GM19395 (cell line): ENCODE measurements at regions not wholly inside any gene's neighbourhood (a gene's known extent, or its start where the extent isn't known, plus 50 kb on each side); places are given as distances from the start of the nearest gene placed in this dataset.
"Not testable (repeated sequence)": the region's sequence is repeated elsewhere in the genome, so short reads cannot be mapped to it uniquely, and the experiment has no call there.

Experiments
- ATAC-seq: cut with Tn5 transposase; IDR thresholded peaks from one replicate; pipeline ENCODE4 v1.9.1; 2021; ENCODE audit warnings: mild to moderate bottlenecking, moderate library complexity; ENCODE audit not compliant: unreplicated experiment

DNA sequence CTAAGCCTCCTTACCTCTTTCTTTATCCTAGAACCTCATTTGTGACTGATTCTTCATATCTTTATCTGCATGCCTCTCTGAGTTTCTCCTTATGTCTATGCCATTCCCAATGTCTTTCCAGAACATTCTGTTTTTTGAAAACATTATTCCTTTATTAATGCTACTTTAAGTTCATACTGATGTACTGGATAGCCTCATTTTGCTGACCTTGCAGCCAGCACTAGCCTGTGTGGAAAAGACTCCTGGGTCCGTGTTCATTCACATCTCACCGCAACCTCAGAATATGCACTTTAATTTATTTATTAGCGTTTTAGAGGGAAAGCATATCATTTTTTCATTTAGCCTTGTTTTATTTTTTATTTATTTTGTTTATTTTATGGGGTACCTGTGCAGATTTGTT, 208.1 kb upstream of the NPVF start:
- no peak for ATAC-seq

DNA sequence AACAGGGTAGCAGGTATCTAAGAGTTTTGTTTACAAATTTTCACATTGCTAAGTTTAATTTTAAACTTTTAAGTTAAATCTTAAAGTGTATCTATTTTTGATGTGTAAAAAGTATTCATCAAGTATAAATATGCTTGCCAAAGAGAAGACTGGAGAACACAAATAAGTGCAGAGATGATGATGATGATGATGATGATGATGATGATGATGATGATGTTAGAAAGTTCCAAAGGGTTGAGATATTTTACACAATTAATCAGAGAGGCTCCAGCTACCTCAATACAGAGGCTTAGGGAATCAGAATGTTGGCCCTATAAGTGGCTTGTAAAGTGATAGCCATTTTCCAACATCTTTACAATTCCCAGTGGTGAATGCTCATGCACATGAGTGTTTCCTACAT, 209.0 kb upstream of the NPVF start:
- ATAC-seq, result no peak

DNA sequence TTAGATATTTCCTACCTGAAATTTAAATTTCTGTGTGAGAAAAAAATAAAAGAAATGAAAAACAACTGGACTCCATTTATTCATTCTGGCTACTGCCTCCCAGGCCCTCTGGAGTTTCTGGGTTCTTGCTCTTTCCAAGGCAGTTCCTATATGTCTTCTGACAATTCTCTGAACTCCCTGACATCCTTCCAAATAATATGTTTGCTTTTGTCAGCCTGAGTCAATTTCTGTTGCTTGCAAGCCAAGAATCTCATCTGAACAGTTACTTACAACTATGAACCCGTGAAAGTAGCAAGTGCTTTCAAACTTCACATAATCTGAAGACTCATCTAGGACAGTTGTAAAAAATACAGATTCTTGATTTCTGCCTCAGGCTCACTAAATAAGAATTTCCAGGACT, 216.7 kb upstream of the NPVF start:
- ATAC-seq, result no peak

DNA sequence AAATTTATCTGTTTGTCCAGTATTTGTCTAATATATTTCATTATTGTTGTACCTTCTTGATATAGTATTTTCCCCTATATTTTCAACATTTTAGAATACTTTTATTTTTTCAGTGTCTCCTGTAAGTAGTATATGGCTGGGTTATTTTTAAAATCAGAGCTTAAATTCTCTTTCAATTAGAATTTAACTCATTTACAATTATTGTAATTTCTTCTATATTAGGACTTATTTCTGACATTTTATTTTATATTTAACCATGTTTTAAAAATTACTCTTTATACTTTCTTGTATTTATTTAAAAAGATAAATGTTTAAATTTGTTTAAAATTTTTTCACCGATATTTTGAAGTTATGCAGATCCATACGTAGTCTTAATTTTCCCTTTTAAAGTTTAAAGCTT, 220.0 kb upstream of the NPVF start:
- ATAC-seq, result no peak

DNA sequence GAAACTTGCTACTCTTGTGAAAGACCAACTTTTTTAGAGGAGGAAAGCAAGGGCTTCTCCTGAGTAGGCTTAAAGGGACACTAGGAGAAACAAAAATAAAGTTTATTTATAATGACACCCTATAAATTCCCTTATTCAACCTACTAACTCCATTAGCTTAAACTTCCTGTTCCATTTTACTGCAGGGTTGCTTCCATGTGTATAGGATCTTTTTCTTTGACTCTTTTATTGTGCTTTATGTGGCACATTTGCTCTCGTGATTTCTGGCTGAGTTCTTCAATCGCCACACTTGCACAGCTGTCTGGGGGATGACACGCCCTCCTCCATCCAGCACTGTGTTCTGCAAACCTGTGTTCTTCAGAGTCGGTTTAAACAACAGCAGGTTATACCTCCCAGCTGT, 225.7 kb upstream of the NPVF start:
- no peak for ATAC-seq

DNA sequence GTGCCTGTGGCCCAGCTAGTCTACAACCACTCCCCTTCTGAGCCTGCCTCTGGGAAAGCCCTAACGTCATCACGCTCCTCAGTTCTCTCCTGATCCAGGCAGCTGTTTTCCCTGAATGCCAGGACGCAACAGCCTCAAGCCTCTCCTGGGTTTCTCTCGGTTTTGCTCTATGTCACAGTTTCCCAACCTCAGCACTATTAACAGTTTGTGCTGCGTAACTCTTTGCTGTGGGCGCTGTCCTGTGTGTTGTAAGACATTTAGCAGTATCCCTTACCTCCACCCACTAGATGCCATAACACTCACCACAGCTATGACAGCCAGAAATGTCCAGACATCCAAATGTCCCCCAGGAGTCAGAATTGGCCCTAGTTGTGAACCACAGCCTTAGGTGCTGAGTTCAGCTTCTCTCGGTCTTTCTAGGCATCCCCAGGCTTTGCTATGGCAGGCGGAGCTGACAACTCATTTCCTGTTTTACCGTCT, 226.3 kb upstream of the NPVF start:
- no peak for ATAC-seq

DNA sequence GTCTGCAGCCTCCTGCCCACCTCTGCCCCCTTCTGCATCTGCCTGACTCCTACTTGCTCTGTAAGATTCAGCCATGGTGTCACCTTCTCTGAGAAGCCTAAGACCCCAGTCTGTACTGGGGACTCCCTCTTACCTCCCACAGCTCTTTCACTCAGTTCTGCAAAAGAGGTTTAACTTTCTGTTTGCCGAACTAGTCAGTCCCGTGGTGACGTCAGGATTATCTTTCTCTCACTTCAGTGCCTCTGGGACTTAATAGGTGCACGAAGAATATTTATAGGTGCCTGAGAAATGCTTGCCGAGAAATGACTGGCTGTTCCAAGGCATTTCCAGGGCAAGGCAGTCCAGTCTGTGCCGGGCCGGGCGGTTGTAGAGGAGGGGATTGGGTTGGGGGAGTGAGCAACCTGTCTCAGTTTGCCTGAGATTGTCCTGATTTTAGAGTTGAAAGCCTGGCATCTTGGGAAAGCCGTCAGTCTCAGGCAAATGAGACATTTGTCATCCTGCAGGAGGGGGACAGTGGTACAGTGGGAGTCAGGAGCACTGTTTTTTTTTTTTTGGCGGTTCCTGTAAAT, 227.5 kb upstream of the NPVF start:
- ATAC-seq, result no peak

DNA sequence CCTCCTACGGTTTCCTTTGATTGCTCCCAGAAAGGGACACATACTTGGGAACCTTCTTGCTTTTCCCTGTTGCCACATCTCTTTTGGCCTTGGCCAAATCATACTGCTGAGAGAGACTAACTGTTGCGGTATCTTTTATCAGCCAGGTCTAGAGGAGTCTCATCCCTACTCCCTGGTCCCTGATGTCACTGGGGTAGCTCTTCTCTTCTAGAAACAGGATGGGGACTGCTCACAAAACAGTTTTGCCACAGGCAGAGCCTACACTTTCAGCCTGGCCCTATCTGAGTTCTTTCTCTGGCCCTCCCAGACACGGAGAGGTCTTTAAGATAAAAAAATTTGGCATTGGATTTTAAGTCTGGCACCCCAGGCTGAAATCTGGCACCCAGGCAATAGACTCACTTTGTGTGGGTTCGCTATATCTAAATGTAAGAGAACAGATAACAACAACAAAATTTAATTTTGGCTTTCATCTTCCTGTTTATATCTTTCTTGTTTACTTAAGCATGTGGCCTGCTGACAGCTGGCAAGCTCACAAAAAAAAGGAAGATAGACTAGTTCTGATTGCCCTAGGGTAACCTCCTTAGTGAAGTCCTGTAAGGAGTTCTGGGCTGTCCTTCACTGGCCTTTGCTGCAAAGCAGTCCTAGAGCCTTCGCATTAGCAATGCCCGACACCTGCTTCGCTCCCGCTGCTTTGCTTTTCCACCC, 228.3 kb upstream of the NPVF start:
- no peak for ATAC-seq

DNA sequence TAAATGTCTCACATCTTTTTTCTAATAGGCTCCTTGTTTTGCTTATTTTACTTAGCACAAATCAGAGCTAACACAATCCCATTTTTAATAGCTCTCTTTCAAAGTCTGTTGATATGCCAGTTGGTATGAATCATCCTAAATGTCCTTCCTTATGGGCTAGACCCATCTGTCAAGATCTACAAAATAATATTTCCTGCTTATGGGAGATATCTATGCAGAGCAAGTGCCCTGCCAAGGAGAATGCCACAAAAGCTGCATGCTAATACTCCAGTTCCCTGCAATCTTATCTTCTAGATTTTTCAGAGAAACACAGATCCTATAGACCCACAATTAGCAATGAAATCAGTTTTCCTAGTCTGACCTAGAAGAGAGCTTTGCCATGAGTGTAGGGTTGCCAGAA, 230.8 kb upstream of the NPVF start:
- no peak for ATAC-seq

DNA sequence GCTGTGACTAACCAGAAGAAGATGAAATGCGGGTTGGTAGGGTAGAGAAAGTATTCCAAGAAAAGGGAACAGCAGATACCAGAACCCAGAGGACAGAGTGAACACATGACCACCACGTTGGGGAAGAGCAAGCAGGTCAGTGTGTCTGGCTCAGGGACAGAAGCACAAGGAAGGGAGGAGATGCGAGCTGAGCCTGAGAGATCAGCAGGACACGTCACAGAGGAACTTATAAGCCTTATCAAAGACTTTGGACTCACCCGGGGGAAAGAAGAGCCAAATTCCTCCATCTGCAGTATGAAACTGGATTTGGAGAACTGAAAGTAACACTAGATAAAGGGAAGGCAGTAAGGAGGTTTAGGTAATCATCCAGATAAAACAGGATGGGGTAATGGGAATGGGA, 232.1 kb upstream of the NPVF start:
- ATAC-seq, result no peak

DNA sequence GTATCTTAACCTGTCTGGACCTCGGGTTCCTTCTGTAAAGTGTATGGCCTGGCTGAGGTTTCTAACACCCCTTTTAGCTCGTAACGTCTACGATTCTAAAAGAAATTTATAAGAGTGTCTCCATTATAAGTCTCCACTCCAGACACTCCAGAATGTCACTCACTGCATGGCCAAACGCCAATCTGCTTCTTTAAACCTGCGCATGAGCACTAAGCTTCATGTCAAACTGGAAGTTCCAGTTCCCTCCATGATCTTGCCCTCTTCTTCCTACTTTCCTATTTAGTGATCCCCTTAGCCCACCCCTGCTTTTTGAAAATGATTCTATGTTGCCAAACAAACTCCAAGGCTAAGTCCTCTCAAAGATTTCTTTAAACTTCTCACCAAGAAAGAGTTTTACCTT, 241.4 kb upstream of the NPVF start:
- ATAC-seq, result no peak

DNA sequence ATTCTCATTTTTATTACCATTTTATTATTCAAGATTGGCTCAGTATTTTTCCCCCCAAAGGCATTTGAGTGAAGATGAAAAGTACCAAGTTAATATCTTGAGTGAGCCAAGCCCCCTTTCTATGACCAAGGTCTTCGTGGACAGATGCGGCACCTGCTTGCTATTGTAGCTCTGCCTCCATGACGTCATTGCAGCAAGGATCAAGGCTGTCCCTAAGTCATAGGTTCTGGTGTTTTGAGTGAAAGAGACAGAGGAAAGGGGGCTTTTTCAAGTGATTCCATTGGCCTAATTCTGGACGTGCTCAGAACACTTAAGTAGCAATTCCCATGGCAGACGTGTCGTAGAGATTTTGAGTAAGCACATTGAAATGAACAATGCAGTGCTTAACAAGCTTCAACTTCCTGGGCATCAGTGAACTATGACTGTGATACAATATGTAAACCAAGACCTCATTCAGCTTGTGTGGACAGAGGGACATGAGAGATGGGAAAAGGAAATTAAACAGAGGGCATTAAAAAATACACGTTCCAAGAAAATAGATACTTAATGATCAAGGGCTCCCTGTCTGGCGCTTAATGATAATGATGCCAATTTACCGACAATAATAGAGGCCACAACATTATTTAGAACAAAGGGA, 248.7 kb upstream of the NPVF start:
- ATAC-seq, result no peak

DNA sequence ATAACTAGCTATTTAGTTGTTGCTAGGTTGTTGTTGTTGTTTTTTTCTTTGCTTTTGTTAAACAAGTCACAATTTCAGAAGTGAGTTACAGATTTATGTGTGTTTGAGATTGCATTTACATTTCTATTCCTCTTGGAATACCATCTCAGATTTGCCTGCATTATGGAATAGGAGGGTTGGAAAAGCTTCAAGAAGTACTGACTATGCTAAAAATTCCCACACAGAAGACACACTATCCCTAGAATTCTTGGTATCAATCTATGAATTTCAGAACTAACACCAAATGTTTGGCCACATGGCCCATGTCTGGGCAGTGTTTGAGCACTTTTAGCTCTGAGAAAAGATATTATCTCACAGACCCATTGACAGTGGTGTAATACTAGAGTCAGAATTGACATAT, 249.9 kb upstream of the NPVF start:
- not testable (repeated sequence) for ATAC-seq

DNA sequence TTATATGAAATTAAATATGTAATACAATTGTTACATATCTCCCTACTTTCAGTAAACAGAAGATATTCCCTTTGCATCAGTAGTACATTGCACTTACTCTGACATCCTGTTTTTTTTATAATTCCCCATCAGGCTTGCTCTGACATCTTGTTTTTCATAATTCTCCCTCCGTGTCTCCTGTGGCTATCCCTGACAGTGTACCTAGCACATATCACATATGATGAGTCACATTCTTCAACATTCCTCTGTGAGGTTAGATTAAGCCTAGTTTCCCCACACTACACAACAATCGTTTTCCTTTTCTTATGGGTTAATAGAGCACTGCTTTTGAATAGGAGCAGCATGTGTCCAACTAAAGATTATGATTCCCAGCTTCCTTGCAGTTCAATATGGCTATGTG, 250.6 kb upstream of the NPVF start:
- no peak for ATAC-seq

DNA sequence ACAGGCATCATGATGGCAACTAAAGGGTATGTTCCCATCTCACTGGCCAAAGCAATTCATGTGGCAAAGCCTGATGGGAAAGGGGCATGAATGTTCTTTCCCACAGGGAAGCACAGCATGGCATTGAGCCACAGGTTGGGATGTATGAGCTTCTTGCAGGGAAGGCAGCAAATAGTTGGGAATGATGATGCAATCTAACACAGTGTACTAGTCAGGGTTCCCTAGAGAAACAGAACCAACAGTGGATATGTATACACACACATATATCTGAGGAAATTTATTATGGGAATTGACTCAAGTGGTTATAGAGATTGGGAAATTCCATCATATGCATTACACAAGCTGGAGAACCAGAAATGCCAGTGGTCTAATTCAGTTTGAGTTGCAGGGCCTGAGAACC, 253.6 kb upstream of the NPVF start:
- ATAC-seq, result no peak

DNA sequence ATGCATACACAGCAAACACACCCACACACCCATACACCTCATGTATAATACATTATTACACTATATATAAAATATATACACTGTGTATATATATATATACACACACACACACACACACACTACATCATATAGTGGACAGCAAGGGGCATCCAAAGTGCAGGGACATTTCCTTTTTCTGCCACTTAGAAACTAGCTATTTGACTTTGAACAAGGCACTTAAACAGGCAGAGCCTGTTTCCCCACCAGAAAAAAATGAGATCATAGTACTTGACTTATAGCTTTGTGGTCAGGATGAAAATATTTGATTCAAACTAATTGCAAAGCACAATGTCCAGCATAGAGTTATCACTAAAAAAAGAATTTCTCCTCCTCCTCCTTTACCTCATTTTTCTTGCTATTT, 254.3 kb upstream of the NPVF start:
- no peak for ATAC-seq

DNA sequence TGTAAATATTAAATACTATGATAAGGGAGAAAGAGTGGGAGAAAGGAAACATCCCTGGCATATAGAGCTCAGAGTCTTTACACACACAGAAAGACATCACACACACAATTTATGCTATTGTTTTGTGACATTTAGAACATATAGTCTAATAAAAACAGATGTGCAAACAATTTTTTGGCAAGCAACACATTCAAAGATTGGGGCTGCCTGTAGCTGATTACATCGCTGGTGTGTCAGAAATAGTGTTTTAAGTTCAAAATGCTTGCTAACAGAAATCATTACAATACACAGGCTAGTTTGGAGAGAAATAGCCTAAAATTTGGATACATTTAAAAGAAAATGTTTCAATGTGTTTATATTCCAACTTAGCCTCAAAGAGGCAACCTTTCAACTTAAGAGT, 256.7 kb upstream of the NPVF start:
- no peak for ATAC-seq

DNA sequence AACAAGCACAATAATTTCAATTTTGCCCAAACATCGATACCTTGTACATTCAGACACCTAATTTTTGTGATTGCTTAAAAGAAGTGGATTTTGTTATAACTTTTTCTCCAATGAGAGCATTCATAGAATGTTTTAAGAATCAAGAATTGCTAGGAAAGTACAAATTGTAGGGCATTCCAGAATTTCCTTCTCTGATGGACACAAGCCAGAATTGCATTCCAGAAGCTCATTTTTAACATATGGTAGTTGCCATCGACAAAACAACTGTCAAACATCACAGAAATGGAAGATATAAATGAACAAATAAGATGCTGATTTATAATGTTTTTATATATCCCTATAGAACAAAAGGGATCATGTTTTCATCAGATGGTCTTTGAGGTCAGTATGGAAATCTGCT, 258.4 kb upstream of the NPVF start:
- no peak for ATAC-seq

DNA sequence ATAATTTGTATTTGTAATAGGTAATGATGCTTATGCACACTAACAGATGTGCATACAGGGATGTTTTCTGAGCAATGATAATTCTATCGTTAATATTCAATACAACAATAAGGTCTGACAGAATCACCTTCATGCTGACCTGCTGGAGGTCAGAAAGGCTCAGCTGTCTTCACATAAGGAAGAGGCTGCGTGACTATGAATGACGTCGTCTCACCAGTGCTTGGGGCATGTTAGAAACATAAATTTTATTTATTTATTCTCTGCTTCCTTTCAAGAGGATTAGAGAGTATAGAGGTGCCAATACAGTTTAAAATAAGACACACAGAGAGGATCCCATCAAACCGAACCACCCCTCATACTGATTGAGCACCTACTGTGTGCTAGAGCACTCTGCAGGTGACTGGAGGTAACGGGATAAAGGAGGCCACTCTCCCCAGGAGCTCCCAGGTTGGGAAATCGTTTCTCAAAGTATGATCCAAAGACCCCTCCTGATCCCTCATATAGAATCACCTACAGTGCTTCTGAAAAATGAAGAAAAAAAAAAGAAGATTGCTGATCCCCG, 265.6 kb upstream of the NPVF start:
- ATAC-seq, result no peak

DNA sequence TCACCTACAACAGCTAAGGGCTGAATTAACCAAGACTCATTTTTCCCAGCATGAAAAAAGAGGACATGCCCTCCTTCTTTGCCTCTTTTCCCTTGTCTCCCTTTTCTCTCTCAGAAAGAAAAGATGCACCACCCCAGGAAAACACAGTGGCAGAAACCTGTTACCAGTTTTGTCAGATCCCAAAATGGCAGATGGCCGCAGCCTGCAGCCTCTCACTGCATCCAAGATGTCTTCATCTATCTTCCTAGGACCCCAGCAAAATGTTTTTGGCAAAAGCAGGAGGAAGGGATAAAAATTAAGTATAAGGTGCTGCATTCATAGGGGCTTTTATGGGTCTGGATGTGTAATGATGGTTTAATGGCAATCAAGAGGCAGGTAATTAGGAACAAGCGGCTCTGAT, 266.6 kb upstream of the NPVF start:
- no peak for ATAC-seq

DNA sequence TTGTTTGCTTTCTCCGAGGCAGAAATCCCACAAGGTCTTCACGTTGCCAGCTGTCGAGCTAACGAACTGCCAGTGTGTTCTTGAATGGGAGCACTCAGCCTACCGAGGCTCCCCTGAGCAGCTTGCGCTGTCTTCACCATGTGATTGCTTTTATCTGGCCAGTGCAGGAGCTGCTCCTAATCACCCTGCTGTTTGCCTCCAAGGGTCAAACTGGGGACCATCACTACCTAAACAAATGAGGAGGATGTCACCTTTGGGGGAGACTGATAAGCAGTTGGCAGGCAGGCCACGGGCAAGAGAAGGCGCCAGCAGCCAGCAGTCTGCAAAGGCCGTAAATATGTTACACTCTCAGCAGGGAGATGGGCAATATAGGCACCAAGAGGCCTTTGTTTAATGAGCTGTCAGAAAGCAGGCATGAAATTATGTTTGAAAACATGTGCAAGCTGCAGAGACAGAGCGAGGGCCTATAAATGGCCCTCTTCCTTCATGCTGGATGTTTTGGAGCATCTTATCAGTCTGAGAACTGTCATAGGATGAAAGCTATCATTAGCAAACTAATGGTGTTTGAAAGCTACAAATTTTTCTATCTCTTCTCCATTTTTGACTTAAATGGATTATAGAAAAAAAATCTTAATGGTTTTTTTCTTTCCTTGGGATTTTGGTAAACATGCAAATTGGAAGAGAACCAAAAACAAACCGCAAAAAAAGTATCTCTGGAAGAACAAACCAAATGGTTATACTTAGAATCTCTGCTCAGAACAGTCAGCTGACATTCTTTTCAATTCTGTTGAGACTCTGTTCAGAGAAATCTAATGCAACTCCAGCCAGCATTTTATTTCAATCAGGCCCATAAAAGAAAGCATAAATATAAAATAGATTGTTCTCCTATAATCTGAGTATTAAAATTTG, 267.3 kb upstream of the NPVF start:
- ATAC-seq, result no peak
